OCI-LY3 (cell line): ENCODE measurements at regions not wholly inside any gene's neighbourhood (a gene's known extent, or its start where the extent isn't known, plus 50 kb on each side); places are given as distances from the start of the nearest gene placed in this dataset.

ENCODE experiments used
- H2AFZ ChIP-seq: fragments of 200-600, 300-600 bp; shearing (Covaris generic); 2 replicates; pipeline ENCODE4 v1.6.0; 2014; ENCODE audit warnings: antibody characterized with exemption, low read depth, low read length
- H3K27ac ChIP-seq: fragments of 200-600, 300-600 bp; sonication (generic); 2 replicates; pipeline ENCODE4 v1.5.1; 2014; ENCODE audit warnings: mild to moderate bottlenecking, low read length, moderate library complexity, mixed read lengths
- H3K27me3 ChIP-seq: fragments of 200-600, 300-600 bp; sonication (generic); 2 replicates; pipeline ENCODE4 v1.6.1; 2014; ENCODE audit warnings: low read depth, low read length, mixed read lengths
- H3K36me3 ChIP-seq: fragments of 200-600, 300-600 bp; sonication (generic); replicated peaks from 2 replicates; pipeline ENCODE3; 2014; ENCODE audit warnings: low read depth, low read length, mixed read lengths
- H3K4me1 ChIP-seq: fragments of 300-600, 200-600 bp; sonication (generic); 2 replicates; pipeline ENCODE4 v1.6.1; 2014; ENCODE audit warnings: low read length, mixed read lengths
- H3K4me2 ChIP-seq: fragments of 200-600, 300-600 bp; sonication (generic); 2 replicates; pipeline ENCODE4 v1.6.1; 2014; ENCODE audit warnings: low read length, mixed read lengths
- H3K4me3 ChIP-seq: fragments of 300-600, 200-600 bp; sonication (generic); 2 replicates; pipeline ENCODE4 v1.5.1; 2014; ENCODE audit warnings: antibody characterized with exemption, mild to moderate bottlenecking, low read length, moderate library complexity
- H3K79me2 ChIP-seq: fragments of 300-600, 200-600 bp; shearing (Covaris generic); 2 replicates; pipeline ENCODE4 v1.6.1; 2014; ENCODE audit warnings: mild to moderate bottlenecking, low read length, mixed read lengths
- H3K9ac ChIP-seq: fragments of 300-600, 200-600 bp; shearing (Covaris generic); 2 replicates; pipeline ENCODE4 v1.6.0; 2014; ENCODE audit warnings: mild to moderate bottlenecking, low read length, moderate library complexity
- H3K9me3 ChIP-seq: fragments of 200-600, 300-600 bp; shearing (Covaris generic); 2 replicates; pipeline ENCODE4 v1.6.1; 2014; ENCODE audit warnings: low read length, mixed read lengths; ENCODE audit not compliant: insufficient read depth
- H4K20me1 ChIP-seq: fragments of 200-600, 300-600 bp; sonication (generic); 2 replicates; pipeline ENCODE4 v1.6.1; 2016; ENCODE audit warnings: low read length, mixed read lengths; ENCODE audit not compliant: insufficient read depth
- CTCF ChIP-seq: fragments of 200-600, 300-600 bp; sonication (generic); IDR thresholded peaks from 2 replicates; pipeline ENCODE4 v1.5.1; 2014; ENCODE audit warnings: antibody characterized with exemption, low read length, low read depth
- EZH2phosphoT487 ChIP-seq: fragments of 200-600 bp; shearing (Covaris generic); IDR thresholded peaks from 2 replicates; pipeline ENCODE4 v1.6.1; 2018; ENCODE audit warnings: antibody characterized with exemption, mixed run types, low read depth

- Histone ChIP-seq H3K9me3 (no peaks in the 10 kb centered on the region), H2AFZ (no peak overlapping the region), H3K27me3 (no peaks in the 10 kb centered on the region), H4K20me1 (no peaks in the 10 kb centered on the region), H3K27ac (no peak overlapping the region), H3K9ac (no peak overlapping the region), H3K4me3 (no peak overlapping the region), H3K4me2 (no peak overlapping the region), H3K4me1 (no peaks in the 10 kb centered on the region), H3K79me2 (no peaks in the 10 kb centered on the region), H3K36me3 (no peaks in the 10 kb centered on the region)
- no peak for TF ChIP-seq EZH2phosphoT487
- no peak for TF ChIP-seq CTCF
Observed at GRCh38 chr1:218575079-218575478, 229.9 kb downstream of the TGFB2 start.

GRCh38 chr1:218575856-218576255, 230.7 kb downstream of the TGFB2 start:
- H2AFZ ChIP-seq: no peak overlapping the region
- no peaks in the 10 kb centered on the region for H4K20me1 ChIP-seq
- no peaks in the 10 kb centered on the region for H3K36me3 ChIP-seq
- H3K27me3 ChIP-seq: no peaks in the 10 kb centered on the region
- H3K27ac ChIP-seq: no peak overlapping the region
- no peak for TF ChIP-seq EZH2phosphoT487
- TF ChIP-seq CTCF: no peak
- no peak overlapping the region for H3K4me2 ChIP-seq
- H3K79me2 ChIP-seq: no peaks in the 10 kb centered on the region
- no peaks in the 10 kb centered on the region for H3K9me3 ChIP-seq
- no peaks in the 10 kb centered on the region for H3K4me1 ChIP-seq
- H3K4me3 ChIP-seq: no peak overlapping the region
- no peak overlapping the region for H3K9ac ChIP-seq

DNA sequence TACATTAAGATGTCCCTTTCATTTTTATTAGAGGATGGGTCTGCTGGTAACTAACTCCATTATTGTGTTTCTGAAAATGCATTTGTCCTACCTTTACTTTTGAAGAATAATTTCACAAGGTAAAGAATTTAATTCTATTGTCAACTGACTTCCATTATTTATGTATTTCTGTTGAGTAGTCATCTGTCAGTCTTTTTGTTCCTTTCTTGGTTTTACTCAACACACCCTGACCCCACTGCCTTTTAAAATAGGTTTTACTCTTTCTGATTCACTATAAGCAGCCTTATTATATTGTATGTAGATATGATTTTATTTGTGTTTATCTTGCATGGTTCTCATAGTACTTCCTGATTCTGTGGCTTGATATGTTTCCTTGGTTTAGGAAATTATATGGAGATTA, 237.5 kb downstream of the TGFB2 start:
- H3K4me2 ChIP-seq: no peak overlapping the region
- no peaks in the 10 kb centered on the region for H3K9me3 ChIP-seq
- H2AFZ ChIP-seq: no peak overlapping the region
- no peaks in the 10 kb centered on the region for H4K20me1 ChIP-seq
- H3K79me2 ChIP-seq: no peaks in the 10 kb centered on the region
- TF ChIP-seq CTCF: no peak
- H3K27me3 ChIP-seq: no peaks in the 10 kb centered on the region
- no peak overlapping the region for H3K4me3 ChIP-seq
- H3K9ac ChIP-seq: no peak overlapping the region
- no peak overlapping the region for H3K27ac ChIP-seq
- H3K4me1 ChIP-seq: no peaks in the 10 kb centered on the region
- H3K36me3 ChIP-seq: no peaks in the 10 kb centered on the region

- Histone ChIP-seq H4K20me1 (no peaks in the 10 kb centered on the region), H3K36me3 (no peaks in the 10 kb centered on the region), H3K79me2 (no peaks in the 10 kb centered on the region), H3K27me3 (no peaks in the 10 kb centered on the region), H3K4me3 (no peak overlapping the region), H3K9ac (no peak overlapping the region), H3K4me2 (no peak overlapping the region), H3K9me3 (no peaks in the 10 kb centered on the region), H2AFZ (no peak overlapping the region), H3K27ac (no peak overlapping the region), H3K4me1 (no peaks in the 10 kb centered on the region)
- TF ChIP-seq EZH2phosphoT487 (no peak), CTCF (no peak)
Observed at GRCh38 chr1:218584418-218585155, 239.5 kb downstream of the TGFB2 start.
